Liver (tissue), 8 donors: ENCODE measurements at regions not wholly inside any gene's neighbourhood (a gene's known extent, or its start where the extent isn't known, plus 50 kb on each side); places are given as distances from the start of the nearest gene placed in this dataset.

Experiments used
- DNase-seq: peaks from one replicate; pipeline ENCODE4 v3.0.0-alpha.2; 2017; ENCODE audit warnings: low spot score
- H3K27ac ChIP-seq, 2 donors: one replicate each; pipeline ENCODE4 v1.7.0; 2013; ENCODE audit warnings: inconsistent platforms in 2 of 2, low read length in 2 of 2, control low read depth in 1 of 2, low read depth in 1 of 2, mild to moderate bottlenecking in 1 of 2
- H3K27me3 ChIP-seq, 4 donors: one replicate each; pipeline versions ENCODE4 v1.6.1 to v1.7.0; 2013; ENCODE audit warnings: low read length in 3 of 4, inconsistent platforms in 1 of 4, mild to moderate bottlenecking in 1 of 4, moderate library complexity in 1 of 4; ENCODE audit not compliant: control insufficient read depth in 4 of 4, insufficient read depth in 4 of 4
- H3K36me3 ChIP-seq, 4 donors: one replicate each; pipeline versions ENCODE4 v1.6.1 to v1.7.0; 2013; ENCODE audit warnings: low read length in 3 of 4, mild to moderate bottlenecking in 3 of 4, low read depth in 1 of 4, moderate library complexity in 1 of 4; ENCODE audit not compliant: control insufficient read depth in 4 of 4, insufficient read depth in 3 of 4
- H3K4me1 ChIP-seq, 4 donors: one replicate each; pipeline versions ENCODE4 v1.6.1 to v1.7.0; 2013; ENCODE audit warnings: low read length in 3 of 4, mild to moderate bottlenecking in 3 of 4, moderate library complexity in 1 of 4; ENCODE audit not compliant: control insufficient read depth in 4 of 4, insufficient read depth in 4 of 4
- H3K4me3 ChIP-seq, 3 donors: one replicate each; pipeline versions ENCODE4 v1.6.1 to v1.7.0; 2013; ENCODE audit warnings: low read length in 3 of 3, control low read depth in 1 of 3, low read depth in 1 of 3, mild to moderate bottlenecking in 1 of 3
- H3K9ac ChIP-seq, 2 donors: one replicate each; pipeline ENCODE4 v1.7.0; 2013; ENCODE audit warnings: low read length in 2 of 2, mild to moderate bottlenecking in 2 of 2, moderate library complexity in 2 of 2, control low read depth in 1 of 2, low read depth in 1 of 2
- H3K9me3 ChIP-seq, 4 donors: one replicate each; pipeline versions ENCODE4 v1.6.1 to v1.7.0; 2013; ENCODE audit warnings: low read length in 3 of 4; ENCODE audit not compliant: control insufficient read depth in 4 of 4
- CTCF ChIP-seq: fragments of 150-350 bp; IDR thresholded peaks from 2 replicates; pipeline ENCODE4 v1.5.1; 2017; ENCODE audit warnings: improper control_type of control experiment, low read depth, low read length; ENCODE audit not compliant: missing input control
- EGR1 ChIP-seq, 2 donors: IDR thresholded peaks; 2 replicates each; pipeline ENCODE4 v1.6.1; 2016 to 2018; ENCODE audit warnings: antibody characterized with exemption in 2 of 2, low read depth in 2 of 2
- FOXA1 ChIP-seq: IDR thresholded peaks from 2 replicates; pipeline ENCODE4 v1.6.1; 2016; ENCODE audit warnings: antibody characterized with exemption
- FOXA2 ChIP-seq: IDR thresholded peaks from 2 replicates; pipeline ENCODE4 v1.6.1; 2016; ENCODE audit warnings: antibody characterized with exemption
- GABPA ChIP-seq, 2 donors: IDR thresholded peaks in 1 of 2; conservative IDR thresholded peaks in 1 of 2; 2 replicates each; pipeline ENCODE4 v1.6.1; 2016; ENCODE audit warnings: antibody characterized with exemption in 2 of 2, mild to moderate bottlenecking in 1 of 2, moderate library complexity in 1 of 2
- HNF4A ChIP-seq, 2 donors: conservative IDR thresholded peaks; 2 replicates each; pipeline ENCODE4 v1.6.1; 2016; ENCODE audit warnings: antibody characterized with exemption in 2 of 2, mild to moderate bottlenecking in 2 of 2
- HNF4G ChIP-seq: IDR thresholded peaks from 2 replicates; pipeline ENCODE4 v1.6.1; 2016; ENCODE audit warnings: antibody characterized with exemption
- JUND ChIP-seq, 2 donors: IDR thresholded peaks; 2 replicates each; pipeline ENCODE4 v1.6.1; 2016; ENCODE audit warnings: antibody characterized with exemption in 2 of 2
- NR2F2 ChIP-seq: IDR thresholded peaks from 2 replicates; pipeline ENCODE4 v1.6.1; 2016; ENCODE audit warnings: antibody characterized with exemption
- RAD21 ChIP-seq, 2 donors: IDR thresholded peaks; 2 replicates each; pipeline ENCODE4 v1.6.1; 2016; ENCODE audit warnings: antibody characterized with exemption in 2 of 2, mild to moderate bottlenecking in 2 of 2
- REST ChIP-seq: IDR thresholded peaks from 2 replicates; pipeline ENCODE4 v1.6.1; 2016; ENCODE audit warnings: antibody characterized with exemption, mild to moderate bottlenecking
- RXRA ChIP-seq, 2 donors: IDR thresholded peaks; 2 replicates each; pipeline ENCODE4 v1.6.1; 2017 to 2018; ENCODE audit warnings: antibody characterized with exemption in 2 of 2, mild to moderate bottlenecking in 1 of 2
- SP1 ChIP-seq: IDR thresholded peaks from 2 replicates; pipeline ENCODE4 v1.6.1; 2018; ENCODE audit warnings: antibody characterized with exemption, mild to moderate bottlenecking
- TAF1 ChIP-seq: conservative IDR thresholded peaks from 2 replicates; pipeline ENCODE4 v1.6.1; 2016; ENCODE audit warnings: antibody characterized with exemption, mild to moderate bottlenecking
- YY1 ChIP-seq: IDR thresholded peaks from 2 replicates; pipeline ENCODE4 v1.6.1; 2016; ENCODE audit warnings: antibody characterized with exemption, mild to moderate bottlenecking
- ZBTB33 ChIP-seq: IDR thresholded peaks from 2 replicates; pipeline ENCODE4 v1.6.1; 2016; ENCODE audit warnings: antibody characterized with exemption
- WGBS: extraction: QIAGEN DNeasy Blood & Tissue Kit; methylation state at CpG from one replicate; pipeline ENCODE4 v1.1.7; 2013; 5-methylcytosine and 5-hydroxymethylcytosine counted together
- TF ChIP-seq, protein P1 (sequence below): IDR thresholded peaks from 2 replicates; pipeline ENCODE4 v1.6.1; 2016; ENCODE audit warnings: antibody characterized with exemption
- TF ChIP-seq, protein P2 (sequence below): IDR thresholded peaks from 2 replicates; pipeline ENCODE4 v1.6.1; 2016; ENCODE audit warnings: antibody characterized with exemption
- donor health status: healthy.
- donor health status: healthy.
- donor health status: healthy.
- donor health status: healthy.
- donor health status: healthy.

DNA sequence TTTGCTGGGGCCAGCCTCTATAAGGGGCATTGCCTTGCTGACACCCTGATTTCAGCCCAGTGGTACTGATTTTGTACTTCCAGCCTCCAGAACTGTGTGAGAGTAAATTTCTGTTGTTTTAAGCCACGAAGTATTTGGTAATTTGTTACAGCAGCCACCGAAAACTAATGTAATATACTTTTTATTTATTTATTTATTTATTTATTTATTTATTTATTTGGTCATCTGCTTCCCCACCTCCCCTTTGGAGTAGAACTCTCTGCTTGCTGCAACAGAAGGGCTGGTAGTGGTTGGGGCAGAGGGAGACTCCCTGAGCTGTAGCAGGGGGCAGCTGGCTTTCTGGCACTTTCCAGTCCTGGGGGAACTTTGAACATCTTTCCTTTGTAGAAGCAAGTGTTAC, 128.4 kb upstream of the RAG2 start (continued):
- TF ChIP-seq ZBTB33, result no peak
- no peak for TF ChIP-seq HNF4G
- no peak for TF ChIP-seq FOXA1
- no peak for TF ChIP-seq YY1
- TF ChIP-seq, protein P1, sequence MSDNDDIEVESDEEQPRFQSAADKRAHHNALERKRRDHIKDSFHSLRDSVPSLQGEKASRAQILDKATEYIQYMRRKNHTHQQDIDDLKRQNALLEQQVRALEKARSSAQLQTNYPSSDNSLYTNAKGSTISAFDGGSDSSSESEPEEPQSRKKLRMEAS, result no peak
- no peak for TF ChIP-seq TAF1
- no peak for TF ChIP-seq JUND (IDR thresholded peaks at IDR 0.05)

- no peak for TF ChIP-seq GABPA (IDR thresholded peaks at IDR 0.05 in 1 of 2, conservative IDR thresholded peaks at IDR 0.05 in 1 of 2)
- no peak for TF ChIP-seq RAD21 (IDR thresholded peaks at IDR 0.05)
- TF ChIP-seq FOXA2, result no peak
- no peak for TF ChIP-seq NR2F2
- TF ChIP-seq SP1, result no peak
- TF ChIP-seq HNF4A (conservative IDR thresholded peaks at IDR 0.05), result no peak
- TF ChIP-seq, protein P2, sequence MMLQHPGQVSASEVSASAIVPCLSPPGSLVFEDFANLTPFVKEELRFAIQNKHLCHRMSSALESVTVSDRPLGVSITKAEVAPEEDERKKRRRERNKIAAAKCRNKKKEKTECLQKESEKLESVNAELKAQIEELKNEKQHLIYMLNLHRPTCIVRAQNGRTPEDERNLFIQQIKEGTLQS, result no peak
- no peak for TF ChIP-seq JUND (IDR thresholded peaks at IDR 0.05)
- no peak for TF ChIP-seq EGR1 (IDR thresholded peaks at IDR 0.05; ENCODE audit: low read depth in 2 of 2)
- Histone ChIP-seq H3K4me1 (no peaks in the 10 kb centered on the region), H3K9ac (no peak overlapping the region), H3K27ac (no peak overlapping the region), H3K27me3 (peaks cover 0 to 3% (median 0%) of the 10 kb centered on the region in 4 donors), H3K9me3 (no peaks in the 10 kb centered on the region), H3K36me3 (no peaks in the 10 kb centered on the region), H3K4me3 (no peak overlapping the region)
- WGBS, result 57% methylated on average over 5 of the region's 5 CpGs
- no peak for DNase-seq
These were observed 126.8 kb upstream of the RAG2 start for GRCh38 chr11:36724742-36725385.

DNA sequence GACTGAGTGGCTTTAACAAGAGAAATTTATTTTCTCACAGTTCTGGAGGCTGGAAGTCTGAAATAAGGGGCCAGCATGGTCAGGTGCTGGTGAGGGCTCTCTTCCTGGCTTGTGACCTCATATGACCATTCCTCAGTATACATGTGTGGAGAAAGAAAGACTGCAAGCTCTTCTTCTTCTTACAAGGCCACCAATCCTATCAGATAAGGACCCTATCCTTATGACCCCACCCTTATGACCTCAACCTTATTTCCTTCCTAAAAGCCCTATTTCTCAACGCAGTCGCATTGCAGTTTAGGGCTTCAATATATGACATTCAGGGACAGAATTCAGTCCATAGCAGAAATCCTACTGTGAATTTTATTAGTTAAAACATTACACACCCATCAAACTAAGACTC, 124.4 kb upstream of the RAG2 start:
- Histone ChIP-seq H3K9ac (no peak overlapping the region), H3K4me1 (no peaks in the 10 kb centered on the region), H3K36me3 (no peaks in the 10 kb centered on the region), H3K27me3 (peaks cover 0 to 3% (median 0%) of the 10 kb centered on the region in 4 donors), H3K4me3 (no peak overlapping the region), H3K27ac (no peak overlapping the region), H3K9me3 (no peaks in the 10 kb centered on the region)
- no peak for DNase-seq
- 77% methylated on average over 2 of the region's 2 CpGs for WGBS
- TF ChIP-seq ZBTB33 (no peak), CTCF (no peak), SP1 (no peak), YY1 (no peak), RXRA (IDR thresholded peaks at IDR 0.05) (no peak), REST (no peak), TAF1 (no peak), RAD21 (IDR thresholded peaks at IDR 0.05) (no peak), FOXA1 (no peak), NR2F2 (no peak), HNF4A (conservative IDR thresholded peaks at IDR 0.05) (no peak), GABPA (IDR thresholded peaks at IDR 0.05 in 1 of 2, conservative IDR thresholded peaks at IDR 0.05 in 1 of 2) (no peak), FOXA2 (no peak), JUND (IDR thresholded peaks at IDR 0.05) (no peak), EGR1 (IDR thresholded peaks at IDR 0.05; ENCODE audit: low read depth in 2 of 2) (no peak)
- TF ChIP-seq, protein P2, result no peak
- TF ChIP-seq, protein P1, result no peak
